ENCODE measurements at regions not wholly inside any gene's neighbourhood (a gene's known extent, or its start where the extent isn't known, plus 50 kb on each side); places are given as distances from the start of the nearest gene placed in this dataset.

GRCh38 chr3:157566596-157566995 is 63.4 kb upstream of the VEPH1 start:
- Histone ChIP-seq H3K4me1 (ENCODE audit: control insufficient read depth, extremely low read depth, insufficient read depth, low read length) (no peaks in the 10 kb centered on the region), H3K9me1 (ENCODE audit: control insufficient read depth, extremely low read depth, insufficient read depth, low read length) (no peaks in the 10 kb centered on the region), H2AFZ (ENCODE audit: control insufficient read depth, low read length) (peak overlapping the region; percentile 22), H3K27me3 (ENCODE audit: control insufficient read depth, extremely low read depth, insufficient read depth, low read length) (no peaks in the 10 kb centered on the region), H3K36me3 (ENCODE audit: control insufficient read depth in 2 of 2, extremely low read depth in 1 of 2, insufficient read depth in 2 of 2, low read length in 2 of 2) (no peaks in the 10 kb centered on the region), H3K4me2 (ENCODE audit: control insufficient read depth, extremely low read depth, insufficient read depth, low read depth, low read length) (no peak overlapping the region), H3K4me3 (ENCODE audit: control insufficient read depth in 2 of 3, extremely low read depth in 1 of 3, insufficient read depth in 2 of 3, low read depth in 1 of 3, low read length in 3 of 3) (no peak overlapping the region), H3K9me3 (ENCODE audit: control insufficient read depth, low read depth, low read length) (no peaks in the 10 kb centered on the region), H4K20me1 (ENCODE audit: control insufficient read depth, extremely low read depth, insufficient read depth, low read length) (no peaks in the 10 kb centered on the region), H3K27ac (ENCODE audit: control insufficient read depth, insufficient read depth, low read length) (no peak overlapping the region), H3K9ac (ENCODE audit: control insufficient read depth, extremely low read depth, insufficient read depth, low read length) (no peak overlapping the region), H3K79me2 (ENCODE audit: control insufficient read depth, insufficient read depth, low read length) (no peaks in the 10 kb centered on the region)
- dilution Hi-C loops (cut with MboI; ENCODE audit: extremely low pct_ligation_motif_present, low sequenced_read_pairs), result no loop called here
- no peak for TF ChIP-seq EZH2 (IDR thresholded peaks at IDR 0.05; ENCODE audit: low read length)
- TF ChIP-seq, protein P1, sequence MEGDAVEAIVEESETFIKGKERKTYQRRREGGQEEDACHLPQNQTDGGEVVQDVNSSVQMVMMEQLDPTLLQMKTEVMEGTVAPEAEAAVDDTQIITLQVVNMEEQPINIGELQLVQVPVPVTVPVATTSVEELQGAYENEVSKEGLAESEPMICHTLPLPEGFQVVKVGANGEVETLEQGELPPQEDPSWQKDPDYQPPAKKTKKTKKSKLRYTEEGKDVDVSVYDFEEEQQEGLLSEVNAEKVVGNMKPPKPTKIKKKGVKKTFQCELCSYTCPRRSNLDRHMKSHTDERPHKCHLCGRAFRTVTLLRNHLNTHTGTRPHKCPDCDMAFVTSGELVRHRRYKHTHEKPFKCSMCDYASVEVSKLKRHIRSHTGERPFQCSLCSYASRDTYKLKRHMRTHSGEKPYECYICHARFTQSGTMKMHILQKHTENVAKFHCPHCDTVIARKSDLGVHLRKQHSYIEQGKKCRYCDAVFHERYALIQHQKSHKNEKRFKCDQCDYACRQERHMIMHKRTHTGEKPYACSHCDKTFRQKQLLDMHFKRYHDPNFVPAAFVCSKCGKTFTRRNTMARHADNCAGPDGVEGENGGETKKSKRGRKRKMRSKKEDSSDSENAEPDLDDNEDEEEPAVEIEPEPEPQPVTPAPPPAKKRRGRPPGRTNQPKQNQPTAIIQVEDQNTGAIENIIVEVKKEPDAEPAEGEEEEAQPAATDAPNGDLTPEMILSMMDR (optimal IDR thresholded peaks at IDR 0.05 in 1 of 3, IDR thresholded peaks at IDR 0.05 in 1 of 3, conservative IDR thresholded peaks at IDR 0.05 in 1 of 3; ENCODE audit: extremely low read depth in 1 of 3, insufficient read depth in 2 of 3, low read length in 3 of 3), result no peak
- DNase-seq (ENCODE audit: low read depth, low spot score) (no peak), FAIRE-seq (peak; percentile 57)

DNA sequence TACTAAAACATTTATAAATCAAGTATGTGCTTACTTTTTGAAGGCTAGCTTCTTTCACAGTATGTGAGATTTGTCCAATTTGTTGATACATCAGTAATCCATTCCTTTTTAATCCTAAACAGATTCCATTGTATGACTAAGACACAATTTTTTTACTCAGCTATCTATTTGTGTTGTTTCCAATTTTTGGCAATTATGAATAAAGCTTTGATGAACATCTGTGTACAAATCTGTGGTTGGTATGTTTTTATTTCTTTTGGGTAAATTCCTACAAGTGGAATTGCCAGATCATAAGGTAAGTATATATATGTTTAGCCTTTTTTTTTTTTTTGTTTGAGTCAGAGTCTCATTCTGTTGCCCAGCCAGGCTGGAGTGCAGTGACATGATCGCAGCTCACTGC is 56.2 kb upstream of the VEPH1 start:
- H3K27me3 ChIP-seq (ENCODE audit: control insufficient read depth, extremely low read depth, insufficient read depth, low read length), result no peaks in the 10 kb centered on the region
- no peaks in the 10 kb centered on the region for H3K4me1 ChIP-seq (ENCODE audit: control insufficient read depth, extremely low read depth, insufficient read depth, low read length)
- no peaks in the 10 kb centered on the region for H3K9me1 ChIP-seq (ENCODE audit: control insufficient read depth, extremely low read depth, insufficient read depth, low read length)
- no peak overlapping the region for H2AFZ ChIP-seq (ENCODE audit: control insufficient read depth, low read length)
- FAIRE-seq (no peak), DNase-seq (ENCODE audit: low read depth, low spot score) (no peak)
- TF ChIP-seq EZH2 (IDR thresholded peaks at IDR 0.05; ENCODE audit: low read length), result no peak
- no peak overlapping the region for H3K4me3 ChIP-seq (ENCODE audit: control insufficient read depth in 2 of 3, extremely low read depth in 1 of 3, insufficient read depth in 2 of 3, low read depth in 1 of 3, low read length in 3 of 3)
- H3K9ac ChIP-seq (ENCODE audit: control insufficient read depth, extremely low read depth, insufficient read depth, low read length), result no peak overlapping the region
- no peaks in the 10 kb centered on the region for H4K20me1 ChIP-seq (ENCODE audit: control insufficient read depth, extremely low read depth, insufficient read depth, low read length)
- no peak overlapping the region for H3K27ac ChIP-seq (ENCODE audit: control insufficient read depth, insufficient read depth, low read length)
- no peaks in the 10 kb centered on the region for H3K36me3 ChIP-seq (ENCODE audit: control insufficient read depth in 2 of 2, extremely low read depth in 1 of 2, insufficient read depth in 2 of 2, low read length in 2 of 2)
- no peaks in the 10 kb centered on the region for H3K9me3 ChIP-seq (ENCODE audit: control insufficient read depth, low read depth, low read length)
- H3K79me2 ChIP-seq (ENCODE audit: control insufficient read depth, insufficient read depth, low read length), result no peaks in the 10 kb centered on the region
- dilution Hi-C loops (cut with MboI; ENCODE audit: extremely low pct_ligation_motif_present, low sequenced_read_pairs), result no loop called here
- H3K4me2 ChIP-seq (ENCODE audit: control insufficient read depth, extremely low read depth, insufficient read depth, low read depth, low read length), result no peak overlapping the region

Small RNA genes lying in the stretch of these regions (small RNA-seq; reads per million reads assigned to genes)
- 0 reads per million in 3 experiments for gene RN7SKP46 (ENCODE audit: insufficient read length in 3 of 3, low read depth in 3 of 3, low replicate concordance in 1 of 3)
